ENCODE measurements at regions not wholly inside any gene's neighbourhood (a gene's known extent, or its start where the extent isn't known, plus 50 kb on each side); places are given as distances from the start of the nearest gene placed in this dataset.

GRCh38 chr18:56224669-56225561, 413.5 kb downstream of the TXNL1 start:
- no peak for DNase-seq (ENCODE audit: low read depth in 2 of 2)

GRCh38 chr18:56221195-56222065, 417.0 kb downstream of the TXNL1 start:
- DNase-seq (ENCODE audit: low read depth in 2 of 2), result no peak

DNA sequence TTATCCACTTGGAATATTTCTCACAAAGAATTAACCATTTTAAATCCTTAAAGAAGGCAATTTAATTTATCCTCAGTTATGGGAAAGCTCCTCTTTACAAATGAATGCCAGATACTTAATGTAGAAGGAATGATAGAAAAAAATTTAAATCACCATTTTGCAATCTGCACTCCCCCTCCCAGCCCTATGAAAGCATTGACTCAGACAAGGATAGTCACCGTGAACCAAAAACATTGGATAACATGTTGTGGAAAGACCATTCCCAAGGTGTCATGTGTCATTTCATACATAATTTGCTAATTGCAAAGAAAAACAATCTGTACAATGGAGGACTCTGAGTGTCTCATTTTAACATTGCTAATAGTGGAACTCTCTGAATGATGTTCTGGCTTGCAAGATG, 421.0 kb downstream of the TXNL1 start:
- DNase-seq (ENCODE audit: low read depth in 2 of 2), result no peak

DNA sequence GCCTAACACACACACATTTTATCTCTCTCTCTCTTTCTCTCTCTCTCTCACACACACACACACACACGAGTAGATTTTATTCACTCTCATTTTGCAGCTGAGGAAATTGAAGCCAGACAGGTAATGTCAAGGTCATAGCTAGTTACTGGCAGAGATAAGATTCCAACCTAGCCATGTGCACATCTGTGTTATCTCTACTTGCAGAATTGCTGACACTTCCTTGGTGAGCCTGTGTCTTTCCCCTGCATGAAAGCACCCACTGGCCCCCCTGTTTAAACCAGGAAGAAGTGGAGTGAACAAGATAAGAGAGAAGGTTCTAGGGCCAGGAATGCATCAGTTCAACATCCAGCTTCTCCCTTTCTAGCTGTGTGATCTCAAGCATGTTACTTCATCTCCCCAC, 423.7 kb downstream of the TXNL1 start:
- DNase-seq (ENCODE audit: low read depth in 2 of 2), result no peak

DNA sequence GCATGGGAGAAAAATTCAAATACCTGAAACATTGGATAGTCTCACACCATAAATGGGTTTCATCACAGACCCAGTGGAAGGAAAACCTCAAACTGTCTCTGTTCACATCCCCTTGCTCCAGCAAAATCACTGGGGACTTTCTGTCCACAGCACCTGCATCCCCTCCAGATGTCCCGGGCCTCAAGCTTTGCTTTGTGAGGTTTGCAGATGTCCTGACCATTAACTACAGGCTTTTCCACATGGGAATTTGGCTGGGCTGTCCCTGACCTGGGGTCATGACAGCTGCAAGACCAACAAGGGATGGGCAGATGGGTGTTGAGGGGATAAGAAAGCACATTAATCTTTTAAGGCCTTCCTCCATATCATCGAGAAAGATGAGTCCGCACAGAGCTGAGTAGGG, 427.9 kb downstream of the TXNL1 start:
- DNase-seq (ENCODE audit: low read depth in 2 of 2), result no peak

DNA sequence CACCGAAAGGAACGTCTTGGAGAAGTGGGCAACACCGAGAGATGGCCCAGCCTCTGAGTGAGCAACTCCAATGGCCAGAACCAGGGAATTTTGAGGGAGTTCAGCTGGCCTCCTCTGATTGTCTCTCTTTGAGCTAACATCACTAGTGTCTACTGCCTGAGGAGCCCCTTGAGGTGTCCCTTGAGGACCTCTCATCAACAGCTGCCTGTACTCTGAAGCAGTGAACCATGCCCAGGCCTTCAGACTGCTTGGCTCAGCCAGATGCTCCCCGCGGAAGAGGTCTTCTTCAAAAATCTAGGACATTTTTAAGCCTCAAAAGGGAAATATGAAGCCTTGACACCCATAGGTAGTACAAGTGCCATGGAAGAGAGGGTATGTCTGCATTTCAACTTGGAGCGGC, 430.4 kb downstream of the TXNL1 start:
- no peak for DNase-seq (ENCODE audit: low read depth in 2 of 2)

DNA sequence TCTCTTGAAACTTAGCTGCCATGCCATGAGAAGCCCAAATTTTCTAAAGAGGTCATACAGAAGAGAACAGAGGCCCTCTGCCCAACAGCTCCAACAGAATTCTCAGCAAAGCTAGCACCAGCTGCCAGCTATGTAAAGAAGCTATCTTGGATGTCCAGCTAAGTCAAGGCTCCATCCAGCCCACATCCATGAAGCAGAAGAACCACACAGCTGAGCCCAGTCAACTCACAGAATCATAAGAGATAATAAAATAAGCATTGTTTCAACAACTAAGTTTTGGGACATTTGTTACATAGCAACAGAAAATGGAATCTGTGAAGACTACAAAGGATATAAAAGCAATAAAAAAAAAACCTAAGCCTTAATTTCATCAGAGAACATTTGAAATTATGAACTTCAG, 434.3 kb downstream of the TXNL1 start:
- no peak for DNase-seq (ENCODE audit: low read depth in 2 of 2)

- DNase-seq (ENCODE audit: low read depth in 2 of 2), result no peak
Measured at GRCh38 chr18:56202678-56203077, 435.7 kb downstream of the TXNL1 start.

DNA sequence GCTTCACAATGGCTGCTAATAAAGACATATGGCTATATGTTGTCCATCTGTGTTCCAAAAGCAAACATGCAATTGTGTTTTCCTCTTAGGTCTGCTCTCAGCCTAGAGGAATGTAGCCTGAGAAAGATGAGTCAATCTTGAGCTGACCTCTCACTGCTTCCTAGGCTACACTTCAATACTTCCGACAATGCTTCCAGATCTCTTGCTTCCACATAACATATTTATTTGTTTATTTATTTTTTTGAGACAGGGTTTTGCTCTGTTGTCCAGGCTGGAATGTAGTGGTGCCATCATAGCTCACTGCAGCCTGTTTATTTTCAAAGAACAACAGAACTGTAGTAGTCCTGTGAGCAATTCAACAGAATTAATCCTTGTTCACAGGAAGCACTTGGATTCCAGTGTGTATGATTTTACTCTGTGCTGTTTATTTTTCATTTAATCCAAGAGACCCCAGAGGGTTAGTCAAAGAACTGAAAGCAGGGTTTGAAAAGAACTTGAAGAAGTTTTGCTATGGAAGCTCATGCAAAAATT, 437.9 kb downstream of the TXNL1 start:
- peak; percentile 46 to 53 for DNase-seq (ENCODE audit: low read depth in 2 of 2)

DNA sequence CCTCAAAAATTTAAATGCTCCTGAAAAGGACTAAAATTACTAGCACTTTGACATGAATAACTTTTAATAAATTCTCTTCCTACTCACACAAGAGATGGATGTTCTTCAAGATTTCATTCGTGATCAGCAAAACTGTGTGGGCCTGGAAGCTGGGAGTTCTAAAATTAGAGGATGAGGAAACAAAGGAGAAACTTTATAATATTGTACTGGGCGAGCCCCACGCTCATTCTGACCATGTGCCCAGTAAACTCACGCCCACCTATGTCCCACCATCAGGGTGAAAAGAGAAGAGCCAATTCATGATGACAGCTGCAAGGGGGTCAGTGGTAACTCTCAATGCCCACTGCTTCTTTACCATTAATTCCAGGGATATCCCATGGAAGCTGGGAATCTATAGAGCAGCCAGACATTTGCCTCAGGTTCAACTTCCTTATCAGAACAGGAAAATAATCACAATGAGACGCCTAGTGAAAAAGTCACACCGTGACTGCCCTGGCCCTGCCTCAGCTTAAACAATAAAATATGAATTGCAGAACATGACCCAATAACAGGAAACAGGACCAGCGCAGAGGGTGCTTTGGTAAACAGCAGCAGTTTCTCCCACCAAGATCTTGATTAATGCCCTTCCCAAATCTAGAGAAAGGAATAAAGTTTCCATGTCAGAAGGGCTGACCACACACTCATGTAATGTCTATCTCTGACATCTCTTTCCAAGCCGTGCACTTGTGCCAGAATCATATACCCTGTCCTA, 438.6 kb downstream of the TXNL1 start:
- DNase-seq (ENCODE audit: low read depth in 2 of 2), result no peak

DNA sequence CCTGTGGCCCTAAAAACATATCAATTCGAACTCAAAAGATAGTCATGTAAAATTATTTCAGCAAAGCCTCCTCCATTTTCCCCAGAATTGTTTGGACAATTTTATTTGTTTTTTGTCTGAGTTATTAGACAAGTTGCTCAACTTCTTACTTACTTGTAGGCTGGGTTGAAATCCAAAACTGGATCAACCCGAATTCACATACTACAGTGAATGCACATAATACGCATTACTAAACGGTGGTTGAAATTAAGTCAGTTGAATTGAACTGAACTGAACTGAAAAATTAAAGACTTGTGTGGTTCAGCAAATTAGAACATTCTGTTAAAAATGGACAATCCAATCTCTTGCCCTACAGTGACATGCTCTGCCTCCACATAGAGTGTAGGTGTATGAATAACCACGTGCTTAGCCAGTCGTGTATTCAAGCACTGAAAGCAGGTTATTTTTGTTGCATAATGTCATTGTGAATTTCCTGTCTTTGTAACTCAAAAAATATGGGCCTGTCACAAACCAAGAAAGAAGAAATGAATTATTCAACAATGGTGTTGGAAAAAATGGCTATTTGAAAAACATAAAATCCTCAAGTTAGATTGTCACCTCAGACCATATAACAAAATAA, 441.0 kb downstream of the TXNL1 start:
- no peak for DNase-seq (ENCODE audit: low read depth in 2 of 2)

DNA sequence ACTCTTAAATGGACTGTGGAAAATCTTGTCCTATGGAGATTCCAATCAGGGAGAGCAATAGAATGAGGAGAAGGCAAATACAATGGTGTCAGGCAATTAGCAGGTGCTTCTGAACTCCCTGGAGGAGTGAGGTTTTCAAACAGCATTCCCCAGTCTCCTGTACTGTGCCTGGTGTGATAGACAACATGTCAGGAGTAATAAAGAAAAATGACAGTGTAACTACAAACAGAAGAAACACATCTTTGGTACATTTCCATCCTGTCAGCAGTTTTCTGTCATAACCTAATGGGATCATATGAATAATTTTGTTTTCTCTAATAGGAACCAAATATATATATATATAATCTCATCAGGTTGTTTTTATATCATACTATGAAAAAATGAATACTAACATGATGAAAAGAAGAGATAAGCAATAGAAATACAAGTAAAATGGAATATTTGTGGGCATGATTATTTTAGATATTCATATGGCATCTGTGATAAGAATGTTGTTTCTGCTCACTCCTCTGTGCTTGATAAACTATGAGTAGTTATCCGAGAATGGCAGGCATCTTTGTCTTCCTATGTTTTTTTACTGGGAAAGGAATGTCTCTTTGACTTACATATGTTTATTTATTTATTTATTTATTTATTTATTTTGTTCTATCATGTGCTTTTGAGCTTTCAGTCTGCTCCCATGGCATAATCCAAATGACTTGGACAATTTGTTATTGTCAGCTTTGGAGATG, 441.7 kb downstream of the TXNL1 start:
- no peak for DNase-seq (ENCODE audit: low read depth in 2 of 2)

- DNase-seq (ENCODE audit: low read depth in 2 of 2), result no peak
Measured at GRCh38 chr18:56191334-56191733, 447.1 kb downstream of the TXNL1 start.

DNA sequence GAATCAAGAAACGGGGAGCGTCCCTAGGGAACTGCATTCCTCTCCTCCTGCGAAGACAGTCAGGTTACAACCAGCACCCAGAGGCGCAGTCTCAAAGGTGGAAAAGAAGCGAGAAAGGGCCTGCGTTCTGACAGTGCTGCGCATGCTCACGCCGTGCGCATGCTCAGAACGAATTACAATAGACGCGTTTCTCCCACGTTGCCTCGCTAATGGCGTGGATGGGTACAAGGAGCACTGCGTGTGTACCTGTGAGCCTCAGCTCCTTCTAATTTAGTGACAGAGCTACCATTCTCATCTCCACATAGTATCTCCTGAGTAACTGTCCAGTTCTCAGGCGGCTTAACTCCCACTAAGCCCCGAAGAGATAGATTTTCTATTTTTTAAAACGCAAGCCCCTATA, 448.8 kb downstream of the TXNL1 start:
- no peak for DNase-seq (ENCODE audit: low read depth in 2 of 2)

DNA sequence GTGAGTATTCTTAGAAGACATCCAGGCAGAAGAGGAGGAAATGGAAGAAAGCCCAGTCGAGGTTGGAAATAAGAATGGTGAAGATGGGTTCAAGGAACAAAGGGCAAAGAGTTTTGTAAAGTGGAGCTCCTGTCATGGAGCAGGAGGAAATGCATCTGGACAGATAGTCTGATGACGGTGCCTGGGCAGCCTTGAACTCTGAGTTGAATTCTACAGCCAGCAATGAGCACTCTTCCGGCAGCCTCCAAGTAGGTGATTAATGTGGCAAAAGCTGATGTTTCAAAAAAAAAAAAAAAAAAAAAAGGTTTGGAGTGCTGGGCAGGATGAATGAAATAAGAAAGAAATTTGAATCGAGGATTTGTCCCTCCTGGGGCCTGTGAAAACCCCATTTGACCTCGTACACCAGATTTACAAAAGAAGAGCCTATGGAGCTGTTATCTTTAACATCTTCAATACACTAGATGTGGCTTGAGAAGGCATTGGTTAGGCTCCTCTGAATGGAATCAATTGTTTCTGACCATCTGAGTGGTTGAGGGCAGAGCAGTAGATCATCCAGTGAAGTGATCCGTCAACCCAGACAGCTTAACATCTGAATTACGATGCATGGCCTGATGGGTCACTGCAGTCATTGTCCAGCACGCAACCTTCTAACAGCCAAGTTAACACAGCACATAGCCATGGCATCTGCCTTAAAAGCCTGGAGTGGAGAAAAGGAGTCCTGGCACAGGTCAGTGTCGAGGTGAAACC, 449.7 kb downstream of the TXNL1 start:
- DNase-seq (ENCODE audit: low read depth in 2 of 2), result no peak

DNA sequence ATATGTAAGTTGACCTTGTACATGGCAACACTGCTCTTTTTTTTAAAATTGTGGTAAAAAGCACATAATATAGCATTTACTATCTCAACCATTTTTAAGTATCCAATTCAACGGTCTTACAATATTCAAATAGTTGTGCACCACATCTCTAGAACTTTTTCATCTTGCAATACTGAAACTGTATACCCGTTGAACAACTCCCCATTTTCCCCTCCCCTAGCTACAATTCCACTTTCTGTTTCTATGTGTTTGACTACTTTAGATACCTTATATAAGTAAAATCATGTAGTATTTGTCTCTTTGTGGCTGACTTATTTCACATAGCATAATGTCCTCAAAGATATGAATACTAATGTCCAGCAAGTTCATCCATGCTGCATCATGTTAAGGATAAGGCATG, 452.1 kb downstream of the TXNL1 start:
- no peak for DNase-seq (ENCODE audit: low read depth in 2 of 2)

GRCh38 chr18:56185126-56185525, 453.3 kb downstream of the TXNL1 start:
- DNase-seq (ENCODE audit: low read depth in 2 of 2), result no peak

- no peak for DNase-seq (ENCODE audit: low read depth in 2 of 2)
Measured at GRCh38 chr18:56176751-56177150, 461.6 kb downstream of the TXNL1 start.

DNA sequence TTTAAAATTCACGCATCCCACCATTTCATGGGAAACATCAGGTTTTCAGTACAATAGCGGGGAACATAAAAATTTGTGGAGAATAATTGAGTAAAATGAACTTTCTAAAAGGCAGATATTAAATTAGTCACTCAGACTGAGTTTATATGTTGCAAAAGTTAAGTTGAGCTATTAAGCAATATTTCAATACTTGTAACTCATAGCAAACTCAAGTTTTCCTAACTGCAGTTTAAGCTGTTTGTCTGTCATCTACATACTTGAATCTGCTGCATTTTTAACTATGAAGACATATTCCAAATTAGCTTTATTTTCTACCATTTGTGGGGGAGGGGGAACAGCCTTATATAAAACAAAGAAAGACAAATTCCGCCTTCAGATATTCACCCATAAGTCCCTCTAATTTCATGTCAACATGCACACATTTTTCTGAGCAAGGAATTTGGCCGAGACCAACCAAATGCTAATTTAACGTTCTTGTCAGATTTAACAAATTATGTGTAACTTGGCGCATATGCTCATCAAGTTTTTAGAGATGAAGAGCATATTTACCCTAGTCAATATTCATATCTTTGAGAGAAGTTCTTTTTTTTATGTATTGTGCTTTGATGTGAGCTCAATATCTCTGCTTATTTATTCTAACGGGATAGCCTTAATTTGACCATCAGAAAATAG, 462.9 kb downstream of the TXNL1 start:
- no peak for DNase-seq (ENCODE audit: low read depth in 2 of 2)

Data from fibroblast of skin of left quadriceps (primary cell).